K562 (cell line): ENCODE measurements at regions not wholly inside any gene's neighbourhood (a gene's known extent, or its start where the extent isn't known, plus 50 kb on each side); places are given as distances from the start of the nearest gene placed in this dataset.

Experiments used
- ATAC-seq: fragments of 200-7000 bp; cut with Tn5 transposase; 3 replicates; pipeline ENCODE4 v1.9.1; 2020; ENCODE audit warnings: moderate library complexity
- BruUV-seq: library from RNA; stranded (reverse); fragments of 400-500 nt; replicated peaks from 2 replicates; lab custom pipeline; 2021; lab: Mats Ljungman, UMichigan
- CTCF ChIA-PET: fragments of 300-600 bp; formaldehyde crosslinking; extraction: SDS; loops from one replicate; lab custom pipeline; 2021; ENCODE audit warnings: low intra/inter-chr PET ratio; lab: Yijun Ruan, JAX
- POLR2A ChIA-PET: fragments of 300-600, 350-650 bp; sonication (Branson Sonifier 250); formaldehyde crosslinking; extraction: SDS; loops from one replicate; lab custom pipeline; 2021; ENCODE audit warnings: antibody characterized with exemption, inconsistent platforms; lab: Yijun Ruan, JAX
- DNase-seq, 4 experiments: peaks; one replicate each; pipeline versions ENCODE4 v3.0.0 to v3.0.0-alpha.2; 2011 to 2018; ENCODE audit warnings: low spot score in 3 of 4, mixed read lengths in 3 of 4; ENCODE audit errors: extremely low read depth in 1 of 4
- FAIRE-seq: peaks from 2 replicates; lab custom pipeline; 2011; peaks lifted over from hg19 to GRCh38; lab: Jason Lieb, UNC
- H2AFZ ChIP-seq: 2 replicates; pipeline ENCODE4 v1.6.0; 2011; ENCODE audit warnings: low read depth, low read length, control low read depth, inconsistent platforms
- H3K27ac ChIP-seq: fragments of 200-600 bp; 3 replicates; pipeline ENCODE4 v1.8.0; 2011; ENCODE audit warnings: low read depth, mild to moderate bottlenecking, control low read depth, inconsistent platforms, low read length, moderate library complexity, mixed read lengths; ENCODE audit errors: extremely low read depth
- H3K27me3 ChIP-seq, 2 experiments: fragments of 300-600 bp in 1 of 2; 2 replicates in 1 of 2; 3 replicates in 1 of 2; pipeline versions ENCODE4 v1.6.0 to v1.8.0; 2011; ENCODE audit warnings: inconsistent platforms in 2 of 2, low read length in 2 of 2, mild to moderate bottlenecking in 1 of 2, mixed read lengths in 1 of 2, moderate library complexity in 1 of 2; ENCODE audit not compliant: control insufficient read depth in 2 of 2, insufficient read depth in 2 of 2
- H3K36me3 ChIP-seq: fragments of 300-600 bp; 3 replicates; pipeline ENCODE4 v1.8.0; 2011; ENCODE audit warnings: mild to moderate bottlenecking, low read length, inconsistent platforms; ENCODE audit not compliant: control insufficient read depth, insufficient read depth
- H3K4me1 ChIP-seq, 2 experiments: fragments of 200-600 bp in 1 of 2; replicated peaks in 1 of 2; 2 replicates in 1 of 2; 3 replicates in 1 of 2; pipeline versions ENCODE4 v1.5.1 to v1.8.0; 2011; ENCODE audit warnings: inconsistent platforms in 2 of 2, low read length in 2 of 2, mild to moderate bottlenecking in 1 of 2, mixed read lengths in 1 of 2, moderate library complexity in 1 of 2; ENCODE audit not compliant: control insufficient read depth in 2 of 2, insufficient read depth in 2 of 2
- H3K4me2 ChIP-seq: 2 replicates; pipeline ENCODE4 v1.6.1; 2011; ENCODE audit warnings: low read length, control low read depth, inconsistent platforms, mixed read lengths; ENCODE audit not compliant: insufficient read depth
- H3K4me3 ChIP-seq: fragments of 200-600 bp; sonication (generic), shearing (Covaris generic); 2 replicates; pipeline ENCODE4 v1.5.1; 2016; ENCODE audit warnings: control low read depth, inconsistent platforms
- H3K79me2 ChIP-seq: fragments of 200-600 bp; 3 replicates; pipeline ENCODE4 v1.8.0; 2011; ENCODE audit warnings: low read length, inconsistent platforms; ENCODE audit not compliant: control insufficient read depth, insufficient read depth
- H3K9ac ChIP-seq, 2 experiments: 2 replicates each; pipeline versions ENCODE4 v1.6.0 to v1.6.1; 2011; ENCODE audit warnings: low read depth in 2 of 2, low read length in 2 of 2, control low read depth in 1 of 2, inconsistent platforms in 1 of 2, mild to moderate bottlenecking in 1 of 2, mixed read lengths in 1 of 2; ENCODE audit not compliant: insufficient read depth in 1 of 2
- H3K9me1 ChIP-seq: one replicate; pipeline ENCODE4 v1.6.0; 2011; ENCODE audit warnings: inconsistent platforms, mild to moderate bottlenecking, low read length, moderate library complexity; ENCODE audit not compliant: control insufficient read depth, insufficient read depth
- H3K9me3 ChIP-seq: replicated peaks from 2 replicates; pipeline ENCODE4 v1.5.1; 2011; ENCODE audit warnings: low read depth, low read length, inconsistent platforms; ENCODE audit not compliant: control insufficient read depth, insufficient read depth
- H4K20me1 ChIP-seq: replicated peaks from 2 replicates; pipeline ENCODE4 v1.6.1; 2011; ENCODE audit warnings: low read length, inconsistent platforms, mixed read lengths; ENCODE audit not compliant: control insufficient read depth, insufficient read depth
- CREM ChIP-seq: IDR thresholded peaks from 2 replicates; pipeline ENCODE4 v1.6.1; 2014; ENCODE audit warnings: antibody characterized with exemption, low read depth
- NCOA1 ChIP-seq: fragments of 450-650 bp; IDR thresholded peaks from 2 replicates; pipeline ENCODE4 v1.6.1; 2016; ENCODE audit warnings: low read depth
- NR4A1 ChIP-seq, 2 experiments: fragments of 250-450 bp in 1 of 2; fragments of 450-650 bp in 1 of 2; sonication (Bioruptor Pico) in 1 of 2; IDR thresholded peaks; 2 replicates each; pipeline versions ENCODE4 v1.4.0 to v1.6.1; 2016 to 2020; ENCODE audit warnings: mild to moderate bottlenecking in 2 of 2, missing compliant biosample characterization in 1 of 2, missing genetic modification characterization in 1 of 2, moderate library complexity in 1 of 2
- PCBP1 ChIP-seq: fragments of 200-400 bp; formaldehyde crosslinking; IDR thresholded peaks from 2 replicates; pipeline ENCODE4 v1.6.1; 2018; ENCODE audit warnings: mild to moderate bottlenecking, low read depth, low read length; ENCODE audit not compliant: poor library complexity, severe bottlenecking
- ZNF408 ChIP-seq: fragments of 250-450 bp; sonication (Bioruptor Pico); IDR thresholded peaks from 2 replicates; pipeline ENCODE4 v1.4.0; 2020; ENCODE audit warnings: low read depth, mild to moderate bottlenecking, moderate library complexity
- WGBS: fragments of 100-300 bp; shearing (Covaris generic); methylation state at CpG from one replicate; pipeline ENCODE4 v1.1.6; 2016; ENCODE audit warnings: low coverage, mixed read lengths; ENCODE audit not compliant: insufficient coverage; ENCODE audit errors: missing lambda C conversion rate; 5-methylcytosine and 5-hydroxymethylcytosine counted together
- in situ Hi-C: fragments of 300-500 bp; cut with MboI; formaldehyde crosslinking; loops from 4 replicates; pipeline ENCODE4 v1.15.0; 2018; ENCODE audit warnings: inconsistent platforms, mixed read lengths
- intact Hi-C: fragments of 100-400 bp; cut with micrococcal nuclease; formaldehyde crosslinking; loops from 2 replicates; pipeline ENCODE4 v1.14.2; 2022
- TF ChIP-seq, protein P1 (sequence below): fragments of 250-450 bp; sonication (Bioruptor Pico); IDR thresholded peaks from 2 replicates; pipeline ENCODE4 v1.5.0; 2021

DNA sequence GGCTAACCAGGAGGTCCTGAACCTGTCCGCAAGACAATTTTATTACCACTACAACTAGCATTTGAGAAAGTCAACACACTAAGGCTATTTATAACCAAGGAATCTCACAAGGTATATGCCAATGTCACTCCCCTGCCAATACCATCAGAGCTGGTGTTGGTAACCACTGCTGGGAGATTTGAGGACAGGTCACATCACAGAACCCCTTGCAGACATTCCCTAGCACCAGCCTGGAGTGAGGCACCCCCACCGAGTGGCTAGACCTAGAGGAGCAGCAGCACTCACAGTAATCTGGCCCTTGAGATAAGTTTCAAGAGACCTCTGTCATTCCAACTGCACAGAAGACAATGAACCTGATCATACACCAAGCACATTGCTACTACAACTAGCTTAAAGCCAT is 483.2 kb downstream of the MMUT start (continued):
- TF ChIP-seq NR4A1 (CRISPR knock-in tag; IDR thresholded peaks at IDR 0.05) (no peak), NR4A1 (tag; IDR thresholded peaks at IDR 0.05) (no peak), PCBP1 (no peak), CREM (no peak), NCOA1 (no peak)
- TF ChIP-seq, protein P1, sequence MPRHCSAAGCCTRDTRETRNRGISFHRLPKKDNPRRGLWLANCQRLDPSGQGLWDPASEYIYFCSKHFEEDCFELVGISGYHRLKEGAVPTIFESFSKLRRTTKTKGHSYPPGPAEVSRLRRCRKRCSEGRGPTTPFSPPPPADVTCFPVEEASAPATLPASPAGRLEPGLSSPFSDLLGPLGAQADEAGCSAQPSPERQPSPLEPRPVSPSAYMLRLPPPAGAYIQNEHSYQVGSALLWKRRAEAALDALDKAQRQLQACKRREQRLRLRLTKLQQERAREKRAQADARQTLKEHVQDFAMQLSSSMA: no peak

GRCh38 chr6:48979085-48979484 is 484.0 kb downstream of the MMUT start:
- H3K79me2 ChIP-seq: no peaks in the 10 kb centered on the region
- H4K20me1 ChIP-seq: no peaks in the 10 kb centered on the region
- in situ Hi-C loops (no loop called here), intact Hi-C loops (no loop called here)
- no peak overlapping the region for H3K4me3 ChIP-seq
- CTCF ChIA-PET: no interaction called here
- H3K27me3 ChIP-seq: no peaks in the 10 kb centered on the region
- ATAC-seq (no peak), FAIRE-seq (no peak), DNase-seq (no peak)
- no peak overlapping the region for H3K4me2 ChIP-seq
- no peak overlapping the region for H3K27ac ChIP-seq
- no peak overlapping the region for H2AFZ ChIP-seq
- no peaks in the 10 kb centered on the region for H3K4me1 ChIP-seq
- POLR2A ChIA-PET: interaction anchor here (0.6 to 0.8 kb wide), 2 partner anchors 536 to 631 kb away, joined by 3 read pairs; no protein-coding TSS in a partner anchor
- H3K9ac ChIP-seq: no peak overlapping the region
- no peaks in the 10 kb centered on the region for H3K9me1 ChIP-seq
- BruUV-seq: no TSS peak
- peaks cover 3% of the 10 kb centered on the region; the same call in 1 of the 2 replicates for H3K9me3 ChIP-seq
- WGBS: 3% methylated on average over 8 of the region's 8 CpGs
- H3K36me3 ChIP-seq: no peaks in the 10 kb centered on the region
- TF ChIP-seq ZNF408 (CRISPR knock-in tag): no peak
